Stimulated activated CD4-positive, alpha-beta T cell treated with anti-CD3 and anti-CD28 coated beads, Interleukin-4, amount 100 ng/mL, for 1 hour (primary cell): ENCODE measurements at regions not wholly inside any gene's neighbourhood (a gene's known extent, or its start where the extent isn't known, plus 50 kb on each side); places are given as distances from the start of the nearest gene placed in this dataset.
"Not testable (repeated sequence)": the region's sequence is repeated elsewhere in the genome, so short reads cannot be mapped to it uniquely, and the experiment has no call there.

ENCODE experiments used
- DNase-seq: peaks from one replicate; pipeline ENCODE4 v3.0.0-alpha.2; 2020

DNA sequence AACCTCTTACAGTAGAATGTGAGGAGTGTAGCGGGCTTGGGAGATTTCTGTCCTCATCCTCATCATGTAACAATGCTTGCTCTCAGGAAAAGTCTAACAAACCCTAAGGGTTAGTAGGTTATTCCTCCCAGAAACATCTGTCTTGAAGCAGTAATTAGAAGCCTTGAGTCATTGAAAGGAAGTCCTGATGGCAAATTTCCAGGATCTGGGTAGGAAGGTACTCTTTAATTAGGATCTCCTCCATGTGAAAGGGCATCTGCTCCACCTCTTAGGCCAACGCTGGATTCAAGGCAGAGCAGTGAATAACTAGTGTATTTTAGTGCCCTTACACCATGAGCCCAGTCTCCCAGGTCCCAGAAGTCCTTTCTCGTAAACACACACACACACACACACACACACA is 106.6 kb upstream of the BARHL2 start:
- DNase-seq = no peak

DNA sequence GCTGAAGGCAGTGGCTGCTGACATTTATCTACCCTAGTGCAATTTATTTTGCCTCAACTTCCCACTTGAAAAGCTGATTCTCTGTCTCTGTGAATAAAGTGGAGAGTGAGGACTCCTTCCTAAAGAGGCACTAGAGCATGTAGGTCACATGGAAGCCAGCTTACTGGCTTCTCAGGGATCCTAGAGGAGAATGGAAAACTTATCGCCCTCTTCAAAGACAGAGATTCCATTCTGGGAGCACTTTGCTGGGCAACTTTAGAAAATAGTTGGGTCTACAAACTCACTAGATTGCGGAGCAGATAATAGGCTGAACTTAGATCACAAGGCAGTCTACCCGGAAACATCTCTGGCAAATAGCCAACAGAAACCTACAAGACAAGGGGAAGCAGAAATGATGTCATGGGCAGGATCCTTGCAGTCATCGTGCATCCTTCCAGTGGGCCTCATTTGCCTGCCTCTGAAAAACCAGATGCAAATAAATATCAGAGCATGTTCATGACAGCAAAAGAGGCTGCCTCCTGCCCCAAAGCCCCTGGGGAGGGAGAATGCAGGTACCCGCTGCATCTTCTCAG is 104.8 kb upstream of the BARHL2 start:
- no peak for DNase-seq

DNA sequence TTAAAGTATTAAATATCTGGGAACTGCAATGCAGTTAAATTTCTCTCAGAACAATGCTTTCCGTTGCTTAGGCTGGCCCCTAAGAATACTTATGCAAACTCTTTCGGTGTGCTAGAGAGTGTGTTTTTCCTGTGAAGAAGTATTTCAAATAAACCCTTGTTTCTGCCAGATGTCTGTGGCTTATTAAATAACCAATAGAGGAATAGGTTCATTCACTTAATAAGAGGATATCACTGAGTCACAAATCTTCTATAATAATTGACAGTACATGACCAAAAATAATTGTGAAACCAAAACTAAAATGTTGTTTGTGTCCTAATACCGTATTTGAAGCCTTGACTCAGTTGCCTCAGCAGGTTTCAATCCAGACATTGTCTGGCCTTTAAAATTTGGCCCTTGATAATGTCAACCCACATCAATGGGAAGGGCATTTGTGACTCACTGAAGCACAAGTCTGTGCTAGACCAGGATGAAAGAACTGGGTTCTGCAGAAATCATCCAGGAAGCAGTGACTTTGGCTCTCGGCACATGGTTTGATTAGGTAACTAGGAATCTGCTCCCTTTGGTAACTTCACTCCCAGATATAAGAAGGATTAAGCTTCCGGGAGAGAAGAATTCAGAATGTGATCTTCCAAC is 104.2 kb upstream of the BARHL2 start:
- no peak for DNase-seq

DNA sequence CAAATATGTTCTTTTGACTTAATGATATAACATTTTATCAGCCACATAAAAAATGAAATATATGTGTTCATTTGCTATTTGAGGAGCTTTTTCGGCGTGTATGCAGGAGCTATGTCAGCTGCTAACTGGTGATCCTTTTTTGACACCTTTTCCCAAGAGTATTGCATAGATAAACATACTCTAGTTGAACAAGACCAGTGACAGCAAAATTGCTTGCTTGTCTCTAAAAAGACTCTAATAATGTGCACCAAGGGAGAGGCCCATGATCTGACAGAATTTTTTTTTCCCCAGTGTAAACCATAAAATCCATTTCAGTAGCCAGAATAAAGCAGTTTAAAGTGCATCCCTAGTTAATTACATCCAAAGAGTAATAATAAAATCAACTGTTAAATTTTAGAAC is 103.6 kb upstream of the BARHL2 start:
- no peak for DNase-seq

DNA sequence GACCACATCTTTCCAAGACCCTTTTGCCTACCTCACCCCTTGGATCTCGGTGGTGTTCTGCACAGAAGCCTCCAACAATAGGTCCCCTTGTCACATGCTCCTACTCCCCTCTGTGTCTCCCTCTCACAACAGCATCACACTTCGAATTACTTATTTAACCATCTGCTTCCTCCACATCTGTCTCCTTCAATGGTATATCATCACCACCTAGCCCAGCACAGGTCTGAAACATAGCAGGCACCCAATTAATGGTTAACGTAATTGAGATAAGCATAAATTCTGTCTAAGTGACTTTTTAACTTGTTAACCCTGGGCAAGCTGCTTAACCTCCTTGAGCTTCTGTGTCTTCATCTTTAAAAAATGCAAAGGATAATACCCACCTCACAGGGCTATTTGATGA is 100.3 kb upstream of the BARHL2 start:
- no peak for DNase-seq

DNA sequence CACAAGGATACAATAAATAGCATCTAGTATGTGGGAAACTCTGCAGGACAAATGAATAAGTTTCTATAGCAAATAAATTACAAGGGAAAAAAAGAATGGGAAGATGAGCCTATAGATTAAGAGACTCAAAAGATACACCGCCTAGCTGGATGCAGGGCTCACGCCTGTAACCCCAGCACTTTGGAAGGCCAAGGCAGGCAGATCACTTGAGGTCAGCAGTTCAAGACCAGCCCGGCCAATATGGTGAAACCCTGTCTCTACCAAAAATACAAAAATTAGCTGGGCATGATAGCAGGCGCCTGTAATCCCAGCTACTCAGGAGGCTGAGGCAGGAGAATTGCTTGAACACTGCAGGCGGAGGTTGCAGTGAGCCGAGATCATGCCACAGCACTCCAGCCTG is 95.1 kb upstream of the BARHL2 start:
- DNase-seq = not testable (repeated sequence)

DNA sequence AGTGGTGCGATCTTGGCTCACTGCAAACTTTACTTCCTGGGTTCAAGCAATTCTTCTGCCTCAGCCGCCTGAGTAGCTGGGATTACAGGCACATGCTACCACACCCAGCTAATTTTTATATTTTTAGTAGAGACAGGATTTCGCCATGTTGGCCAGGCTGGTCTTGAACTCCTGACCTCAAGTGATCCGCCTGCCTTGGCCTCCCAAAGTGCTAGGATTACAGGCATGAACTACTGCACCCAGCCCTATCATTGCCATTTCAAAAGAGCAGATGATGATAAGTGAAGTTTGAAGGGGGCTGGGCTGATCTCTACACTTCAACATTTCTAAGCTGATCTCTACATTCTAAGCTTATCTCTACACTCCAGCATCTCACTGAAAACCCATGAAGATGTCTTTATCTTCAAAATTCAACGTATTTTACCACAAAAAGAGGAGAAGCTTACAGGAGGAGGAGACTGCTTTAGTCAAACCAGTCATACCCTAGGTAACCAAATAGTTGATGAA is 94.4 kb upstream of the BARHL2 start:
- DNase-seq = not testable (repeated sequence)

DNA sequence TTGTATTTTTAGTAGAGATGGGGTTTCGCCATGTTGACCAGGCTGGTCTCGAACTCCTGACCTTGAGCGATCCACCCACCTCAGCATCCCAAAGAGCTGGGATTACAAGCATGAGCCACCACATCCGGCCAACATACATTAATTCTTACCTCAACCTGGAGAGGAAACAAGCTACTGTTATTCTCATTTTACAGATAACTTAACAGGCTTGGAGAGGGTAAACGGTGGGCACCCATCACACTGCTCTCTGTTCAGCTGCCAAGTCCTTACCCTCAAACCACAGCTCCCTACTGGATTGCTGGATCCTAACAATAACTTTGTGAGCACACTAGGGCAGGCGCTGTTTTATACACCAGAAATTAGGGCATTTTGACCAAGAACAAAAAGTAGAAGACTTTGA is 93.6 kb upstream of the BARHL2 start:
- no peak for DNase-seq

DNA sequence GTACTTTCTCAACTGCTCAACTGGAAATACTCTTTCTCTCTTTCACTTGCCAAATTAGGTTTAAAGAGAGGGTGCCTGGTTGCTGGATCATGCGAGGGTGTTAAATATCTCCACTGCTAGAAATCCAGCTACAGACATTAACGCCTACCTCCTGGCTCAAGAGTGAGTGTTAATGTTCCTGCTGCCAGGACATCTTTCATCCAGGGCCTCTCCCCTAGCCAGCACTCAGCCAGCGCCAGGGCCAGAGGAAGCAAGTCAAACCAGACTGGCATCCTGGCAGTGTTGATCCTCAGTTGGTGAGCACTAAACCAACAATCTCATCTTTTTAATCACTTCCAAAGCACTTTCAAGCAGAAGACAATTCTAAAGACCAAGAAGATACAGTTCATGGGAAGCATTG is 92.9 kb upstream of the BARHL2 start:
- DNase-seq = no peak

DNA sequence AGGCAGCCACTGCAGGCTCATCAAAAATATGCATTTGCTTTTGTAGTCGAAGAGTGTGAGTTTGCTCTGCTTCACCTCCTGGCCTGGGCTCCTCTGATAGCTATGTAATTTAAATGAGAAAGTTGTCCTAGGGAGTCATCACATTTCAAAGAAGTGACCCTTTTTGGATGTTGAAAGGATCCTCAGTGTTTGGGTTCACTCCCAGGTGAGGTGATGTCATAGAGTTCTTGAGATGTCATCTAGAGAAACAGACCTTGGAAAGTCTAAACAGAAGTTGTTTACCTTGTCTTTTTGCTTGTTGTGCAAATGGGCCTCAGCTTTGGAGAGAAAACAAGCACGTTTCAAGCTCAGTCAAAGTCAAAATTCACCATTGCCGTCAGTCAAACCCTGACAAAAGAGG is 92.0 kb upstream of the BARHL2 start:
- no peak for DNase-seq

DNA sequence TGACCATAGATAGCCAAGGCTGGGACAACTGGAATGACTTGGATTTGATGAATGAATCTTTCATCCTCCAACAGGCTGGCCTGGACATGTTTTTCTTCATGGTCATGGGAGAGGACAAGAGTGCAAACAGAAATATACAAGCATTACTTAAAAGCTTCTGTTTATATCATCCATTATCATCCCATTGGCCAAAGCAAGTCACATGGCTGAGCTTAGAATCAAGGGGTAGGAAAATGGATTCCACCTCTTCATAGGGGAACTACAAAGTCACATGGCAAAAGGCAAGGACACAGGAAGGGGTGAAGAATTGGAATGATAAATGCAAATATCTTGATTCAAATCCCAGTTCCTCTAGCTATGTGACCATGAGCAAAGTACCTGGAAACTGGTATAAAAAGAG is 90.2 kb upstream of the BARHL2 start:
- DNase-seq = no peak

DNA sequence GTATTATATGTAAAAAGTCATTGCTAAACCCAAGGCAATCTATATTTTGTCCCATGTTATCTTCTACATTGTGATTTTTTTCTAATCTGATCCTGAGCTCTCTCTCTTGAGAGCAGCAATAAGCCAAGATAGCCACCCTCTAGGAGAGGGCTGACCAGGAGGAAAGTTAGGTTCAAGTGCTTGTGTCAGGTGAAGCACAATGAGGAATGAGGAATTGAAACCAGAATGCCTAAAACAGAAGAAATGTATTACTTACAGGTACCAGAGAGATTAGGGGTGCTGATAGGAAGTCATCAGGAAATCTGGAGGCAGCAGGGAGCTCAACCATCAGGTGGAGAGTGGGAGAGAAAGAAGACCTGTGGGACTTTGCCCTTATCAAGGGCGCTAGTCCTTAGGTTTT is 85.5 kb upstream of the BARHL2 start:
- no peak for DNase-seq

DNA sequence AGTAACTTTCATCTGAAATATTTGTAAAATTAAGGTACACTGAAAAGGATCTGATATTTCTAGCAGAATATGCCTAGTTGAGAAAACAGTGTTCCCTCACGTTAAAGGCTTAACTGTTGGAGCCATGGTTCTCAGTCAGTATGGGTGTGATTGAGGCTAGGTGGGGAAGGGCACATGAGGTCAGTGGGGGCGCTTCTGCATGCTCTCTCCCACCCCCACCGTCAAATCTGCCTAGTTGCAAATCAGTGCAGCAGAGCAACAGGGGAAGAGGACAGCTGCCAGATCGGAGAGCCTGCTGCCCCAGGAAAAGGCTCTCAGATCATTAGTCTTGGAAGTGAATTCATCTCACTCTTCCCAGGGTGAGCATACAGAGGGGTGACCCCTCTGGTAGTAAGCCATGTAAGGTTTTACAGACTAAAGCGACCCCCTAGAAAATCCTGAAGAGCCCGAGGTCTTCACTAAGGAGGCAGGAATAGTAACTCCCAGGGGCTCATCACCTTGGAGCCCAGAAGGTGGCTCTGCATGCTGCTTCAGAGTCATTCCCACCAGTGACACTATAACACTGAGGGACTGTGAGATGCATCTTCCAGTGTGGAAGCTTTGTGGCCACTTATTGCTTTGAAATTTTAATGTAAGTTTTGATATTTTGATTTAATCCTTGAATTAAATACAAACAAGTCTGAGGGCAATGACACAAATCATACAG is 83.1 kb upstream of the BARHL2 start:
- no peak for DNase-seq

DNA sequence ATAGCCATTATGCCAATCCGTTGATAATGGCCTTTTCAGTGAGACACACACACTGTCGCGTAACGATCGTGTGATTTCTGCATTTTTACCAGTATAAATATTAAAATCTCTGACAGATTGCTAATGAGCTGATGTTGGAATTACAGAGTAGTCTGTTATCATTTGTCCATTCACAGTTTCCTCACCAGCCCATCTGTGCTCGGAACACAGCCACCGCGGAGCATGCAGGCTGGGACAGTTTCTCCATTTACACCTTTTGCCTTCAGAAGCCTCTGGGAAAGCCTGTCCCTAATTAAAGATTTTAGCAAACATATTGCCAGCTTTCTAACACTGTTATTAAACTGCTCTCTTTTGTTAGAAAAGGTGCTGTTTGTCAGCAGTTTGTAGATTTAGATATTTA is 82.2 kb upstream of the BARHL2 start:
- DNase-seq = no peak

DNA sequence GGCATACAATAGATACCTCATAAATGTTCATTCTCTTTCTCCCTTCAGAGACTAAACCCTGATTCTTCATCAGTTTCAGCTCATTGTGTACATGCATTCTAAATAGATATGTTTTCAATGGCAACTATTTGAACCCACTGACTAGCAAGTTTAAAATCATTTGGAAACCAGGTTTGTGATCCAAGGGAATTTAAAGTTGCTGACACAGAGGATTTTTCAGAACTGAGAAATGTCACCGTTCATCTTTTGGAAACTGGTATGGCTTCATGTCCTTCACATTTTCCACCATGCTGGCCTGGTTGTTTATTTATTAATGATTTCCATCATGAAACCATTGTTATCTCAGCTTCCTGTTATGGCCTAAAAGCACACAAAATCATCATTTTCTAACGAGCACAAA is 81.8 kb upstream of the BARHL2 start:
- DNase-seq = no peak

DNA sequence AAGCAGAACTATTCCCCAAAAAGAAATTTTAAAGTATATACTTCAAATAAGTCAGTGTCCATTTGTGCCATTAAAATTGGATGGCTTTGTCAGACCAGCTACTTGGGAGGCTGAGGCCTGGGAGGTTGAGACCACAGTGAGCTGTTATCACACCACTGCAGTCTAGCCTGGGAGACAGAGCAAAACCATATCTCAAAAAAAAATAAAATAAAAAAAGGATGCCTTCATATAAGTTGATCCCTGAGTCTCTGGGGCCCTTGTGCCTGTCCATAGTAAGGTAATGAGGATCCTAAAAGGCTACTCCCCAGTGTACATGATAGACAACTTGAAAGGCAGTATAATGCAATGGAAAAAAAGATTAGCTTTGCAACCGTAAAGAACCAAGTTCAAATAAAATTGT is 81.2 kb upstream of the BARHL2 start:
- no peak for DNase-seq

DNA sequence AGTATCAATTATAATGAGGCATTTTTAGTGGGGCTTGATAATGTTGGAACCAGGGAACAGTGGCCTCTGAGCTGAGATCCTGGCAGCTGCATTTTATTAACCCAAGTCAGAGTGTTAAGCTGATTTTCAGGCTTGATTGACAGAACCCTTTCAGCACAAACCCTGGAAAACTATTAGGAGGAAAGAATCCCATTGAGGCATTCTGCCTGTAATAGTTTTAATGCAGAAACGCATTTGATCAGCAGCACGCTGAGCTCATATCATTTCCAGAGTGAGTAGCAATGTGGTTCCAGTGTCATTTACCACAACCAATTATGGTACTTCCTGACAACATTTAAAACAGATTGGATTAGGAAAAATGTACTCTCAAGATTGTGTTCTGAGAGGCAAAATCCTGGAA is 78.3 kb upstream of the BARHL2 start:
- DNase-seq = no peak

DNA sequence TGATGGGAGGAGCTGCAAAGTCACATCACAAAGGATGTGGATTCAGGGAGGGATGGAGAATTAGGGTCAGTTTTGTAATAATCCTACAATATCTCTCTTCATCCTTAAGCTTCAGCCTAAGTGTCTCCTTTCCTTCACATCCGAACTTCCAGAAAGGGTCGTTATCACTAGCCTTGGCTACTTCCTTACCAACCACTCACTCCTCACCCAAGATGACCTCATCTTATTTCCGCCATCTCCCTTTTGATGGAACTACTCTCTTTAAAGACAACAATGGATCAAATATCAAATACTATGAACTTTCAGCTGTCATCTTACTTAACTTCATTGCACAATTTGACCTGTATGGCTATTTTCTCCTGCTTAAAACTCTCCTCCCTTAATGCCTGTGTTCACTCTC is 69.6 kb upstream of the BARHL2 start:
- DNase-seq = no peak

DNA sequence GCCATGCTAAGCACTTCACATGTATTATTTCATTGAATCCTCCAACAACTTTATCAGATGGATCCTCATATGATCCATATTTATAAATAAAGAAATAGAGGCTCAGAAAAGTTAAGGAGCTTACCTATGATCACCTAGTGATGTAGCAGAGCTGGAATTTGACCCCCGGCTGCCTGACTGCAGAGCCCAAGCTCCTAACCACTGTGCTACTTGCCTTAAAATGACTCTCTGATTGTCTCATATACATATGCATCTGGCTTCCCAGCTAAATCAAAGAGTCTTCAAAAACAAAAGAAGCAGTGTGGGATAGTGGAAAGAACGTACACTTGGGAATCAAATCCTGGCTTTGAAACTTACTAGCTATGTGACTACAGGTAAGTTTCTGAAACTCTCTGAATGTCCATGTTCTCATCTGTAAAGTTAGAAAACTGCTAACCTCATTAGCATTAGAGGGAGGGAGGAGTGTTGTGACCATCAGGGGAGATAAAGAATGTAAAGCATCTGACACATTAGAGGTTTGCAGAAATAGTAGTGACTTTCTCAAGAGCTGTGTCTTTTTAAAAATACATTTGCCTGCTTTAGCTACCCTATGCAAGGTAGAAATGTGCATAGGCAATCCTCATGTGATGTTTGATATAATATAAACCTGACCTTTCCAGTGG is 67.2 kb upstream of the BARHL2 start:
- DNase-seq = no peak

DNA sequence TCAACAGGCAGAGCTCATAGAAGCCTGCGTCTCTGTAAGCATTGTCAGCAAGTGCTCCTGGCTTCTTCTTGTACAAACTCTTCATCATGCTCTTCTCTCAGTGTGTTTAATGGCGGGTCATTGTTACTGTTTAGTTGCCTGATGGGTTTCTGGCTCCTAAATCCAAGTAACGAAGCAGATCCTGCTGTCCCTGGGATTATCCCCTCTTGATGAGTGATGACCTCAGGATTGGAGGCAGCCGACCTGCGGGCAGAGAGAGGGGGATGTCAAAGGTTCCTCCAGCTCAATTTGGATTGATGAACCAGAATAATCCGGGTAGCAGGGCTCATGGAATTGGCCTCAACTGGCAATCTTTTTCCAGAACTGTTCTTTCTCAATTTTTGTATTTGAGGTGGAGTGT is 66.1 kb upstream of the BARHL2 start:
- DNase-seq = no peak

DNA sequence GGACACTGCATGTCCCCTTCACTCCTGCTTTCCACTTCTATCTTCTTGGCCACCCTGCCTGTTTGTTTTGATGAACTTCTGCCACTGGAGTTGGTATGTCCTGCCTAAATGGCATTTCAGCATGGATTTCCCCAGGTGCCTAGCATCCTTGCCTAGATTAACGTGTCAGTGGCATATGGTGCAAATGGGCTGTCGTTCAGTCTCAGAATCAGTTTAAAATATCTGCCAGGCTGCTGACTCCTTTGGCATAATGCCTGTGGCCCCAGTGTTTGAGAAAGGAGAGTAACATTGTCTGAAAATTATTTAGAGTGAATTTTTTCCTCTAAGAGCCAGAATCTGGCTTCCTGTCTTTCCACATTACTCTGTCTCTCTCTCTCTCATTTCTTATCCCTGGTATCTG is 64.9 kb upstream of the BARHL2 start:
- DNase-seq = no peak

DNA sequence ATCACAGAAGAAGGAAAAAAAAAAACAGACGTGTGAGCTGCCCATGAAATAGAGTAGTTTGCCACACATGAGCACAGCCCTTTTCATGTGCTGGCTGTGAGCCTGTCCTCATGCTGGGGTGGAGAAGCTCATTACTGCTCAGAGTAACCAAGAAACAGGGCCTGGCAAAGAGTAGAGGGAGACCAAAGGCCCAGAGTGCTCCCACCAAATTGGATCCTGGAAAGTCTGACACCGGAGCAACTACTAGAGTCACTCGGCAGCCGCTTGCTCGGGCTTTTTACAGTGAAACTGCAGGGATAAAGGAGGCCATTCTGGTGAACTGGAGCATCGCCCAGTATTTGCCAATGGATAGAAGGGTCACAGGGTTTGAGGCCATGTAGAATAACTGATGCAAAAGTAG is 64.4 kb upstream of the BARHL2 start:
- no peak for DNase-seq

DNA sequence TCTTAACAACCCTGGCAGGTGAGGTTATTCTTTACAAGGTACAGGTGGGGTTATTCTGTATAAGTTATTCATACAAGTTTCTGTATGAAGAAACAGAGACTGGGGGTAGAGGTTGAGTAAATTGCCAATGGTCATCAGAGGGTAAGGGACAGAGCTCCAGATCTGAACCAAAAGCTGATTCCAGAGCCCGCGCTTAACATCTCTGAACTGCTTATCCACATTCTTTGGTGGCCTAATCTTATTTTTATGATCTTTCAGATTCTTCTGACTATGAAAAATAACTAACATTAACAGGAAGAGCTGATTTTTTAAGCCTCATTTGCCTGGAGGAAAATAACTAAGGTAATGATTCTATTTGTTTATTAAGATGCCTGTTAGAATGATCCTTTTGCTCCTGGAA is 63.9 kb upstream of the BARHL2 start:
- DNase-seq = no peak

DNA sequence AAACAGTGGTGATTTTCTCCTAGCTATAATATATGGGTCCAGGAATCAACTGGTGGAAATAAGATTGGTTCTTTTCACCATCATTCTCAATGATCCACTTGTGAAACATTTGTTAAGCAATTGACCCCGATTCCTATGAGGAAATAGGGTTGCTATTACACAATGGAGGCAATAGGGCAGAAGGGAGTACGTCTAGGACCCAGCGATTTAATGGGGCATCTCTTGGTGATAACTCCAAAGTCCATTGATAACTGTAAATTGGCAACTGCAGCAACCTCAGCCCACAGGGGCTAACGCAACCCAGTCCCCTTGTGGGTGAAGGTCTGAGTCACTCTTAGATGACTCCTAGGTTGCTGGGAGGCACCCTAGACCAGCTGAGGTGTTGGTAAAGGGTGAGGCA is 62.5 kb upstream of the BARHL2 start:
- no peak for DNase-seq
